Ovary (tissue), 7 donors: ENCODE measurements at regions not wholly inside any gene's neighbourhood (a gene's known extent, or its start where the extent isn't known, plus 50 kb on each side); places are given as distances from the start of the nearest gene placed in this dataset.

ENCODE experiments used
- DNase-seq, 5 donors: peaks; one replicate each; pipeline ENCODE4 v3.0.0-alpha.2; 2019 to 2020
- H3K27ac ChIP-seq, 2 donors: fragments of 200-600 bp; one replicate each; pipeline versions ENCODE4 v1.5.1 to v1.8.0; 2019 to 2022
- H3K27me3 ChIP-seq: fragments of 200-600 bp; one replicate; pipeline ENCODE4 v1.8.0; 2022
- H3K36me3 ChIP-seq: fragments of 200-600 bp; sonication (generic); one replicate; pipeline ENCODE4 v1.5.1; 2019
- H3K4me1 ChIP-seq: one replicate; pipeline ENCODE4 v1.8.1; 2013; ENCODE audit warnings: mild to moderate bottlenecking, moderate library complexity; ENCODE audit not compliant: insufficient read depth
- H3K4me3 ChIP-seq: fragments of 200-600 bp; sonication (generic); one replicate; pipeline ENCODE4 v1.5.1; 2017
- H3K9me3 ChIP-seq, 2 donors: fragments of 200-600 bp in 1 of 2; sonication (generic) in 1 of 2; one replicate each; pipeline versions ENCODE4 v1.5.1 to v1.8.1; 2013 to 2019; ENCODE audit warnings: mild to moderate bottlenecking in 1 of 2, moderate library complexity in 1 of 2
- CTCF ChIP-seq, 3 donors: fragments of 450-650 bp in 2 of 3; fragments of 200-600 bp in 1 of 3; IDR thresholded peaks; one replicate each; pipeline versions ENCODE4 v1.5.1 to v1.8.0; 2016 to 2022; ENCODE audit warnings: antibody characterized with exemption in 3 of 3, mild to moderate bottlenecking in 1 of 3
- EP300 ChIP-seq: sonication (generic); formaldehyde crosslinking; IDR thresholded peaks from one replicate; pipeline ENCODE4 v1.6.1; 2017; ENCODE audit warnings: antibody characterized with exemption
- POLR2A ChIP-seq: fragments of 450-650 bp; IDR thresholded peaks from one replicate; pipeline ENCODE4 v1.6.1; 2017; ENCODE audit warnings: antibody characterized with exemption, mild to moderate bottlenecking, moderate library complexity
- WGBS, 3 donors: extraction: QIAGEN DNeasy Blood & Tissue Kit in 1 of 3; methylation state at CpG; one replicate each; pipeline versions ENCODE4 v1.1.5 to v1.1.7; 2013 to 2017; 5-methylcytosine and 5-hydroxymethylcytosine counted together
- intact Hi-C, 4 donors: fragments of 100-400 bp; cut with DNase I; formaldehyde crosslinking; loops; one replicate each; pipeline versions ENCODE4 v1.11.0 to v1.15.1; 2022 to 2023
- donor health status: DM: no; HTN: no; CAD: no; lungs with moderate emphysema.
- donor health status: DM: no; HTN: no; CAD: no.
- donor health status: Bipolar disorder and iron deficiency.
- donor health status: DM: no; HTN: no; CAD: no.
- donor health status: DM: yes; HTN: yes; CAD: no.

DNA sequence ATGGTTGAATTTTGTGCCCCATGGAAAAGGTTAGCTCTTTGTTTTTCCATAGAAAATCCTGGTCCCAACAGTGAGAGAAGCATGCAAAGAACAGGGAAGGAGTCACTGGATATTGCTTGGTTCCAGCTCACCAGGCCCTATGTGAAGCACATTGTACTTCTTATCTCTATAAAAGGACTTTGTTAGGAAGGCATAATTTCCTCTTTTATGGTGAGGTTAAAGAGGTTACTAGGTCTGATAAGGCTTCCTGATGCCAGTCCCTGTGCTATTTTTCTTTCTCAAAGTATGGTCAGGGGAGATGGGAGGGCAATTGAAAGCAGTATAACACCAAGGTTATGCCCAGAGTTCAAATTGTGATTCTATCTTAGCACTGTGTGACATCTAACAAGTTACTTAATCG, 162.6 kb downstream of the KIF18A start:
- no peak for DNase-seq
- TF ChIP-seq POLR2A (no peak), CTCF (IDR thresholded peaks at IDR 0.05) (no peak), EP300 (no peak)
- Histone ChIP-seq H3K27ac (no peak overlapping the region), H3K36me3 (no peaks in the 10 kb centered on the region), H3K27me3 (no peaks in the 10 kb centered on the region), H3K4me1 (no peaks in the 10 kb centered on the region), H3K9me3 (no peaks in the 10 kb centered on the region), H3K4me3 (no peak overlapping the region)
- intact Hi-C loops = no loop called here
- 84 to 100% (median 86%) methylated on average over 1 of the region's 1 CpG for WGBS, 3 donors

- TF ChIP-seq CTCF (IDR thresholded peaks at IDR 0.05) = no peak
- TF ChIP-seq POLR2A = no peak
- TF ChIP-seq EP300 = no peak
- H3K4me1 ChIP-seq = no peaks in the 10 kb centered on the region
Measured at GRCh38 chr11:27938011-27938410, 169.9 kb downstream of the KIF18A start.

GRCh38 chr11:27934830-27935145, 173.2 kb downstream of the KIF18A start:
- 58 to 71% (median 64%) methylated on average over 7 of the region's 7 CpGs for WGBS, 3 donors
- Histone ChIP-seq H3K4me1 (no peaks in the 10 kb centered on the region), H3K27ac (no peak overlapping the region), H3K9me3 (no peaks in the 10 kb centered on the region), H3K36me3 (no peaks in the 10 kb centered on the region), H3K27me3 (no peaks in the 10 kb centered on the region), H3K4me3 (no peak overlapping the region)
- intact Hi-C loops = no loop called here
- TF ChIP-seq POLR2A = no peak
- no peak for TF ChIP-seq EP300
- TF ChIP-seq CTCF (IDR thresholded peaks at IDR 0.05) = no peak
- DNase-seq = no peak

More at GRCh38 chr11:27938011-27938410, 169.9 kb downstream of the KIF18A start:
- 58 to 69% (median 60%) methylated on average over 4 of the region's 4 CpGs for WGBS, 3 donors
- Histone ChIP-seq H3K27ac (no peak overlapping the region), H3K36me3 (no peaks in the 10 kb centered on the region), H3K27me3 (no peaks in the 10 kb centered on the region), H3K4me3 (no peak overlapping the region), H3K9me3 (no peaks in the 10 kb centered on the region)
- intact Hi-C loops = no loop called here
- DNase-seq = no peak

DNA sequence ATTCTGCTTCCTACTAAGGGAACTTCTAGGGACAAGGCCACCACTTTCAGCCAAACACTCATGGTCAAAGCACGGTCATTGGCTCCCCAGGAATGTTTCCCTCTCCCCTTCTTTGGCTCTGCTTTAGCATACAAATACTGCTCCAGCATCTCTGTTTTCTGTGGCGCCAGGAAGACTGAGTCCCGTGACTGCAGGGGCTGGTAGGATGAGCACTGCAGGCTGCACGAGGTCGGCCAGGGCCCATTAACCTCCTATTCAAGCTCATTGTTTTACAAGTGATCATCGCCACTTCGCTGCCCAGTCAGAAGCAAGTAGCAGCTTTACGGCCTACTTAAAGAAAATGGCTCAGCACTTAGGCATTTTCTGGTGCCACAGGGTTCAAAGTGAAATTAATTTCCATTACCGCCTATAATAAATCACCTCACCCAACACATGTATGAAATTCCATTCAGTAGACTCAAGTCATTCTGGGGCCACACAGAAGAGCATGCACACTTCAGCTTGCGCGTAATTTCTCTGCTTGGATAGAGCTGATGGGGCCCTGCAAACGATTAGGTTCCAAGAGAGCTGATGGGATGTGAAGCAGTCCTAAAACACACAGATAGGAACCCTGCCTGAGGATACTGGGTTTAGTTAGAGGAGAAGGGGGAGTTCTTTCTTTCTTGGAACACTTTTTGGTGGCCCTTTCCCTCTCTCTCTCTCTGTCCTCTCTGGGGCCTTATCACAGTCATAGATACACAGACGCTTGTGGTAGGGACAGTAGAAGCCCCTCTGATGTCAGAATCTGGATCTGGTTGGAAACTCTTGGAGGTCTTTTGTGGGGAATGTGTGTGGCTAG, 173.7 kb downstream of the KIF18A start:
- Histone ChIP-seq H3K4me1 (no peaks in the 10 kb centered on the region), H3K36me3 (no peaks in the 10 kb centered on the region), H3K27ac (no peak overlapping the region), H3K4me3 (no peak overlapping the region), H3K27me3 (no peaks in the 10 kb centered on the region), H3K9me3 (no peaks in the 10 kb centered on the region)
- WGBS, 3 donors = 62 to 70% (median 62%) methylated on average over 13 of the region's 13 CpGs
- no peak for DNase-seq
- intact Hi-C loops = no loop called here
- no peak for TF ChIP-seq POLR2A
- no peak for TF ChIP-seq CTCF (IDR thresholded peaks at IDR 0.05)
- no peak for TF ChIP-seq EP300
